DMS53 treated with DMSO at 0.1 percent for 48 hours (cell line): ENCODE measurements at regions not wholly inside any gene's neighbourhood (a gene's known extent, or its start where the extent isn't known, plus 50 kb on each side); places are given as distances from the start of the nearest gene placed in this dataset.

Experiments
- DNase-seq: peaks from one replicate; lab custom pipeline; 2025; ENCODE audit not compliant: unreplicated experiment; lab: John Stamatoyannopoulos, UW

DNA sequence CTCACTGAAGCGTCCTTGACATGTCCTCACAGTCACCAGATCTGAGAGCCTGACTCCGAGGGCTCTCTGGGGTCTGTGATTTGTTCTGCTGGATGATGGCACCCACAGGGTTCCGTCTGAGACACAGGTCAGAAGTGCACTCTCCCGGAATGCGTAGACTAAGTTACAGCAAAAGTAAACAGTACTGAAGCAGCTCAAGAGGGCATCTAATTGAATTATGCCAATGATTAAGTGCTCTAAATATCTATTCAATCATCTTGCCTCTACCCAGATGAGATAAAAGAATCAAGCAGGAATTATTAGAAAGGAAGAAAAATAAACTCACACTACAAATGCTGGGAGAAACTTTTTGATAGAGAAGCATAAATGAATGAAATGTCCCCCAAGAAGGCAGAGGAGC, 544.1 kb downstream of the SOX11 start:
- no peak for DNase-seq

DNA sequence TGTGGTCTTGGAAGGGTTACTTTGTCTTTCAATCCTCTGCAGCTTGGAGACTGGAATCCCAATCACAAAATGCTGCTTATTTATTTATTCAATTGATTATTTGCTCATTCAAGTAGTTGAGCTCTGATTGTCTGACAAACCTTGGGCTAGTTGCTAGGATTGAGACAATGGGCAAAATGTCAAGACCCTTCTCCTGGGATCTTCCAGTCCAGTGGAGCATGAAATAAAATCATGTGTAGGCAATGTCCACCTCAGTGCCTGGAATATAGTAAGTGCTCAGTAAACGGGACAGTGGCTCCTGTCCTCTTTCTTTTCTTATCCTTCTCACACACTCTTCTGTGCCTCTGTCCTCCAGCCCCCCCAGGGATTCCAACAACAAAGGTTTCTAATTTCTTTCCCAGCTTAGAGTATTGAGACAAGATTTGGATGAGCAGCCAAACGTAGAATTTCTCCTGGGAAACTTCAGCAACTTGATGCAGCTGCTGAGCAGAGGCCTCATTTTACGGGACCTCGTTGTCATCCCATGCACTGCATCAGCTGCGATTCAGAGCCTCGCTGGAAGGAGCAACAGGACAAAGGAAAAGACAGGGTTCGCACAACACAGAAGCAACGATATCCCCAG, 545.0 kb downstream of the SOX11 start:
- no peak for DNase-seq

DNA sequence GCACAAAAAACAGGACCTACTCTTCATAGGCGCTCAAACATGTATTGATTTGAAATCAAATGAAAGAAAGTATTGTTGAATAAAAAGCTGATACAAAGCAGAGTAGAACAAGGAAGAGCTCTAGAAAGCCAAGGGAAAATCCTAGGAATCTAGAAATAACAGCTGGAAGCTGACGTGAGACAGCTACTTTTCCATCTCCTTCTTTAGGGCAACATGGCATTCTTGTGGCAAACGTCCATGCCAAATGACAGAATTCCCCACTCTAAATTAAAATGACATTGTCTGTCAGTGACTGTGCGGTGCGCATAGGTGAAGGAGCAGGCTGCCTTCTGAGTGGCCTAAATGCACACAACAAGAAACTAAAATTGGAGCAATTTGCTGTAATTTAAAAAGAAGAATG, 557.4 kb downstream of the SOX11 start:
- DNase-seq = no peak

DNA sequence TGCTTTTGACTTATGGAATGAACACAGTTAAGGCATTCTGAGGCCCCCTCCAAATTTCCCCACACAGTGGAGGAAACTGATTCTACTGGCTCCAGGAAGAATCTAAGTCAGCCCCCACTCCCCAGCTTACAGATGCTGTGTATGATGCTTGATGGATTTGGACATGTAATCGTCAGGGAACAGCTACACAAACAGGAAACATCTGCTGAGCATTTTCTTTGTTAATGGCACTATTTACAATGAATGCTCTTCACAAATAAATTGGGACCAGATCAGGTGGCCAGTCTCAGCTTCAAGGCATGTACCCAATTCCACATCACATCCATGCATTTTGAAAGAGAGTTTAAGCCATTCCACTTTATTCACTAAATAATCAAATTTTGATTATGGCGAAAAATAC, 562.3 kb downstream of the SOX11 start:
- DNase-seq = peak; percentile 22

DNA sequence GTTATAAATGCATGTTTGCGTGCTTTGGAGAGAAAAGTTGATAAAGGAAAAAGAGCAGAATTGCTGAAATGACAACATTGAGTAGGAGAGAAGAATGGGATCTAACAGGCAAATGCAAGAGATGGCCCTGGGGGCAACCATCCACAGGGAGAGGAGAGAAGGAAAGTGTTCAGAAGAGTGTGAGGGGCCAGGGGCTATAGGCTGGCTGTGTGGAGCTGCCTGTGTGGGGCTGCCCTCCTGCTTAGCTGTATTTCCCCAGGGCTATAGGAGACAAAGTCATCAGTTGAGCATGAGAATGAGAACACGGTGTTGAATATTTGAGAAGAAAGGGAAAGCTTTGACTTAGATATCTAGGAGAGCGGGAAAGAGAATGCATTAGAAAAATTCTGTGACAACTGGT, 572.0 kb downstream of the SOX11 start:
- no peak for DNase-seq

DNA sequence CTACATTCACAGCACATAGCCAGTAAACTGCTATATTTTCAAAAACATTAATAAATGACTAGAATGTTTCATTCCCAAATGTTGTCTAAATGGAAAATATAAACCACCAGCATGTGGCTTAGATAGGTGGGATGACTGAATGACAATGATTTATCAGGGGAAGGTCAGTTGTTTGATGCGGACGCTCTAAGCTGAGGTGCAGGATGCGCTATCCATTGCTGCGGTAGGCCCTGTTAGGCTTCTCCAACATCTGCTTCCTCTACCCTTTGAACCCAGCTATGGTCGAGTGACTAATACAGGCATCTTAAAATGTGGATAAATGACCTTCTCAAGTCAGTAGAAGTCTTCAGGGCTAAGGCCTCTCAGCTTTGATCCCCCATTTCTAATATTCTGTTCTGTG, 584.2 kb downstream of the CMPK2 start:
- no peak for DNase-seq

DNA sequence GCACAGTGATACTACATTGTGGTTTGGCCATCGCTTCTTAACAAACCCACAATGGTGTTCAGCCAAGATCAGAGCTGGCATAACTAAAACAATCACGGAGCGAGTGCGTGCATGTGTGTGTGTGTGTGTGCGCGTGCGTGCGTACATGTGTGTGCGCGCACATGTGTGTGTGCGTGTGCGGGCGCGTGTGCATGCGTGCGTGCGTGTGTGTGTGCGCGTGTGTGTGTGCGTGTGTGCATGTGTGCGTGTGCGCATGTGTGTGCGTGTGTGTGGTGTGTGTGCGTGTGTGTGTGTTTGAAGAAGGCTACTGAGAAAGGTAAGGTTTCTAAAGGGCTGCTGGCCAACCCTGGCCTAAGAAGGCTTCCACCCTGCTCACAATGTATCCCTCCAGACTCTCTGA, 582.4 kb downstream of the CMPK2 start:
- no peak for DNase-seq

DNA sequence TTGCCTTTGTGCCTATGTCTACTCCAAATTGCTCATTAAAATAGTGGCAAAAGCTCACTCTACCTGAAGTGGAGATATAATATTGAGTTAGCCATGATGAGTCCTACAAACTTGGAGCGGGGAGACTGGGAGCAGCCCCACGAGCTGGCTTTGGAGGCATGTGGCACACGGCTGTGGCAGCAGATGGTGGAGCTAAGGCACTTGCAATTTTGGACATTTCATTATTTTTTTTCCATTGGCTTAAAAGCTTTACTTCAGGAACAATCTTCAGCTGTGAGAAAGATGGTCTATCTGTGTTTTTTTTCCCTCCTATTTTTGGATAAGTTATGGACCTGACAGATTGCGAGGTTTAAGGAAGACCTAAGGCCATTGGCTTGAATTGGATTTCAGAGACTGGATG, 578.3 kb downstream of the CMPK2 start:
- no peak for DNase-seq

DNA sequence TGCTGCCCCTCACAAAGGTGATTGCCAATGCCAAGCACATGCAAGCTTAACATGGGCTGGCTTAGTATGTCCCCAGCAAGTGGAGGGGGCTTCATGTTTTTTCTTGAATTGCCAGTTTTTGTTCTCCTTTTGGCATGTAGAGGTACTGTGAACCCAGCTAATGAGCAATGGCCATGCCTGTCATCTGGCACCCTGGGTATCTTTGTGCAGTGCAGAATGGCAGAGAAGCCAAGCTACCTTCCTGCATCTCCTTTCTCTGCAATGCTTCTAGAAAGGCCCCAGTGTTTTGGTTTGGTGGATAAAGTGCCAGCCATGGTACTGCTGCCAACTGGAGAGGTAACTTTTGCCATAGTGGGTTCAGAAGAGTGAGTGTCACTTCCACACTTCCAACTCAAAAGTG, 576.9 kb downstream of the CMPK2 start:
- no peak for DNase-seq

DNA sequence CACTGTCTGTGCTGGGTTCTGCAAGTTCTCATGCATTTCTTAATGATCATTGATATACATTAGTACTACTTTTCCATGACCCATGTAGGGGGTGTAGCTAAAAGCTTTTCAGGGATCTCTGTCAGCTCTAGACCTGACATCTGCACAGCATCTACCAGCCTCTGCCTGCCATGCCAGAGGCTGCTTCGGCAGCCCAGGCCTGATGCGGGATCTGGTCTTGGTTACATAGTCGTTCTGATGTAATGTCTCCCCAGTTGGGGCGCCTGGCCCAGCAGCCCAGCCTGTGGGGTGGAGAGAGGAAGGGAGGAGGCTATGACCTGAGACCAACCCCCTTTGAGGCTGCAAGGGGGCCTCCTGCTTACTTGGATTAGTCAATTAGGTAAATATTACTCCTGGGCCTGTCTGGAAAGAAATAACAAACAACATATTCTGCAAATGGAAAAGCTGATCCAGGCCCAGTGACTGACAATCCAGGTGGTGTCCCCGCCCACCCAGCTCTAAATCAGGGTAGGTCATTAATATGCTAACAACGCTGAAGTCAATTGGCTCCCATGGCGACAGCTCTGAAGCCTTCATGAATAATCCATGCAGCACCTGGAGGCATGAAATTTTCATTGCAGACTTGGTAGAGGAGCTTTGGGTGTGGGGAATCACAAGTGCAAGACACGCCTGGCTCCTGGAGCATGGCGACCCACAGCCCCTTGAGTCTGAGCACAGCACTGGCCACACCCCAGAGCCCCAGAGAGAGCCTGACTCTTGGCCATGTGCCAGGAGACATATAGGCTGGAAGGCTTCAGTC, 575.3 kb downstream of the CMPK2 start:
- no peak for DNase-seq

DNA sequence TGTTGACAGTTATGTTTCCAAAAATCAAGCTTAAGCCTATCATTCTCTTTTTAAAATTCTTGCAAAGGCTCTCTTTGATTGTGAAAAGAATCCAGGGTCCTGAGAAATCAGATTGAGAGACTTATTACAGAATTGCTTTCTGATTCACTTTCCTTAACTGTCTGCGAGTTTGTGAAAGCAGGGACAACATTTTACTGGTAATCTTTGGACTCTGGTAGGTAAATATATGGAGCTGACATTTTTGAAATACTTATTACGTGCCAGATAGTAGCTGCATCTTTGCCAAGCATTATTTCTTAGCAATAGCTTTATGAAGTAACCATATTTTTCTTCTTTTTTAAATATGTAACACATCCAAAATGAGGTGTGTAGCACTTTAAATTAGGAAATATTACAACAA, 570.9 kb downstream of the CMPK2 start:
- DNase-seq = no peak

DNA sequence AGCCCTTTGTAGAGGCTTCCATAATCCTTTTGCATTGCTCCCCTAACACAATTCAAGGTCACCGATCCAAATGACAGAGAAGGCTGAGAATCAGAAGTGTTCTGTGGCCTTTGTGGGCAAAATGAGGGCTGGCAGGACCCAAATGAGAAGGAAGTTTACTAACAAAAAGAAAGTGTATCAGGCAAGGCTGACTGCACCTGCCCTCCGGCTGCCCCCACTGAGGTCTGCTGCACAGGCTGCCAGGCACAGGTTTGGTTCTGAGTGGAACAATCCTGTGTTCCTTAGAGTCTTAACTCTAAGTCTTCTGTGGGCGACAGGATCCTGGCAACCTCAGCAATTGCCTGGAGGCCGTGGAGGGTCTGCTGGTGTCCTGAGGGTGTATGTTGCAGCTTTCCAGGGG, 568.5 kb downstream of the CMPK2 start:
- DNase-seq = no peak

DNA sequence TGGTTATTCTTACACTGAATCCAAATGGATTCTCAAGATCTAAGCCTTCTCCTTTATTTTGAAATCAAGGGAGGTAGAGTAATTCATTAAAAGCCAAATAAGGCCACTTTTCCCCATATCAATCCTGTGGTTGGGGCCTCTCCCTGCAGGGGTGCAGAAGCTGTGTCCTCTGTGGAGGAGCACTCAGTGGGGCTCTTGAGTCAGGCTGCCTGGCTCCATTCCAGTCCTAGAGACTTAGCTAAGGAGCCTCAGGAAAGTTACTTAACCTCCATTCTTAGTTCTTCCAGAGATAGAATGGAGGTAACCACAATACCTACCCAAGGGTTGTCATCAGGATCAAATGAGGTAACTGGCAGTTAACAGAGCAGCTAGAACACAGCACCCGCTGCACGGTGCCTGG, 564.3 kb downstream of the CMPK2 start:
- no peak for DNase-seq

DNA sequence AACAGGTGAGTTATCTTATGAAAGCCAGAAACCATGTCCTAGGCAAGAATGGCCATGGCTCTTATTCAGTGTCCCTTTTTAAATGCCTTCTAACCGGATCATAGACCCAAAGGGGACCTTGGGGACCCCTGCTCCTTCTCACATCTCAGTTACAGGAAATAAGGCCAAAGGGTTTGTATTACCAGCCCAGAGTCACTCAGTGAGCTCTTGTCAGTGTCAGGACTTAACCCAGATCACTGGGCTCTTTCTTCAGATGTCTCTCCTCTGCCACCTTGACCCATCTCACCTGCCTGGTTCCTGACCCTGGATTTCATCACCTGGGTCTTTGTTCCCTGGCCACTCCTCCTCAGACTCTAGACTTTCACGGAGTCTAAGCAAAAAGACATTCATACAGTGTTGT, 556.7 kb downstream of the CMPK2 start:
- no peak for DNase-seq

DNA sequence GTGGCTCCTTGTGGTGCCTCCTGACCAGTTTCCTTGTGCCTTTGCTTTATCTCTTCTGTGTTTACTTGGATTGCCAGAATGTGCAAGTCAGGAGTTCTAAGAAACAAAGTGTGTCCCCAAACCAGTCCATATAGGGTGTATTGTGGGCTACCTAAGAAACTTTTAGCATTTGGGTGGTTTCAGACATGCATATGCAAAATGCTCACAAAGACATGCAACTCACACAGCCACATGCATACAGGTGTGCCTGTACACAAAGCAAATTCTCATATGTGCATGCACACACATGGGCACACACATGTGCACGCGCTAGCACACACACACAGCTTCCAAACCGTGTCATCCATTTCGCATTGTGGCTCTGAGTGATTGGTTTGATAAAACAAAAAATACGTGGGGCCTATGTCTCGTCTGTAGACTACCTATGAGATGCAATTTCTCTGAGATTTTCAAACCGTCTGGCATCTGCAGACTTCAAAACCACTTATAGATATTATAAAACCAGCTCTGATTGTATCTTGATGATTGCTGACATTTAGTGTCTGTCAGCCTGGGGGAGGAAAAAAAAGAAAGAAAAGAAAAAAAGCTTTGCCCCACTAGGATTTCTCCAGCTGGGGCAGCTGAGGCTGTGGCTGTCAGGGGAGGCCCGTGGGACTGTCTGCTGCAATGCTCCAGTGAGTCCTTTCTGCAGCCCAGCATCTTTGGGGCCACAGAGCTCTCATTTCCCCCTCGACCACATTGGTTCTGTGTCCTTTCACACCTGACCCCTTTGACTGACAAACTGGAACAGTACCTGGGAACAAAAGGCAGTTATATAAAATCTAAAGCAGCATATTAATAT, 556.1 kb downstream of the CMPK2 start:
- no peak for DNase-seq

DNA sequence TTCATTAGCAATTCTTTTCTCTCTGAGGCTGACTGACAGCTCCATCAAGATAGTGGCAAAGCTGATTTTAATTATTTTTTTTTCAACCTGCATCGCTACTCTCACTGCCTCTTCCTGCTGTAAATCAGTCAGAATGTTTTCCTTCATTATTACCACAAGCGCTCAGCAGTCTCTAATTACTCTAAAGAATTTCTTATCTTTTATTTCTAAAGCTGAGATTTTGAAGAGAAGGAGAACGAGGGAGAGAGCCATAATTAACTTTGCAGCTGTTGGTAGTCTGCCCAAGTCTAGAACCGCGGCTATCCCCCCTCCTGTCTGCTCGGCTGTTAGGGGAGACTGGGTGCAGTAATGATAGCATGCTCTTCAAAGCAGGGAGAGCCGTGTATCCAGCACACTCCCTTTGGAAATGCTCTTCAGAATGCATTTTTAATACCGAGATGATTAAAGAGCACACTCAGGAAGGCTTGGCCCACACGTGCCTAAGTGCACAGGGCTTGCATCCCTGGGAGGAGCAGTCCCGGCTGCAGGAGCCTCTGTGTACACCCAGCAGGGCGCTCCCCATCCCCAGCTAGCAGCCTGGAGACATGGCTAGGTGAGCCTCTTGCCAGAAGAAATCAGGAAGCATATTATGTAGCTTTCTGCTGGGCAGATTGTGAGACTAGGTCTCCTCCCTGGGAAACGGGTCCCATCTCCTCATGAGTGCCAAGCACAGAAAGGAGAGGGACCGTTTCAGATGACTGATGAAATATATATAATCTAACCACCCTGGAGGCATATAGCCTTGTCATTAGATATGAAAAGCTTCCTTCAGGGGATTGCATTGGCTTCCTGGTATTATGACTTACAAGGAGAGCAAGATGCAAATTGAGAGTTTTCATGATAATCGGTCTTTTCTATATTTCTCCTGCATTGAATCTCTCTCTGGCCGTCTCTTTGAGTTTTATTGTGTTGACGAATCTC, 555.2 kb downstream of the CMPK2 start:
- DNase-seq = no peak

DNA sequence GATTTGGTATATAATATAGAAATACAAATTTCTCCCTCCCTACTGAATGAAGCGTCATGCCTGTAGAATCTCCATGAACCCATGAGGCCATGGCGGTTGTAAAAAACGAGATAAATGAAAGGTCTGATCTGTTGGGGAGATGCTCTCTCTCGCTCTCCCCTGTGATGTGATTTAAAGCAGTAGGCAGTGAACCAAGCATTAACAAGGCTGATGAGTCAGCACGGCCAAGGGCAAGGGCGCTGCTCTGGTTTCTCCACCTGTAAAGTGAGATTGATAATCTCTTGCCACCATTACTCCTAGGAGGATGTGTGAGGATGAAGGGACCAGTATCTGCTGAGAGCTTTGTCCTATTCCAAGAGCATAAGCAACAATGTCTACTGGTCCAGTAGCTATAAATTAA, 553.3 kb downstream of the CMPK2 start:
- DNase-seq = no peak

DNA sequence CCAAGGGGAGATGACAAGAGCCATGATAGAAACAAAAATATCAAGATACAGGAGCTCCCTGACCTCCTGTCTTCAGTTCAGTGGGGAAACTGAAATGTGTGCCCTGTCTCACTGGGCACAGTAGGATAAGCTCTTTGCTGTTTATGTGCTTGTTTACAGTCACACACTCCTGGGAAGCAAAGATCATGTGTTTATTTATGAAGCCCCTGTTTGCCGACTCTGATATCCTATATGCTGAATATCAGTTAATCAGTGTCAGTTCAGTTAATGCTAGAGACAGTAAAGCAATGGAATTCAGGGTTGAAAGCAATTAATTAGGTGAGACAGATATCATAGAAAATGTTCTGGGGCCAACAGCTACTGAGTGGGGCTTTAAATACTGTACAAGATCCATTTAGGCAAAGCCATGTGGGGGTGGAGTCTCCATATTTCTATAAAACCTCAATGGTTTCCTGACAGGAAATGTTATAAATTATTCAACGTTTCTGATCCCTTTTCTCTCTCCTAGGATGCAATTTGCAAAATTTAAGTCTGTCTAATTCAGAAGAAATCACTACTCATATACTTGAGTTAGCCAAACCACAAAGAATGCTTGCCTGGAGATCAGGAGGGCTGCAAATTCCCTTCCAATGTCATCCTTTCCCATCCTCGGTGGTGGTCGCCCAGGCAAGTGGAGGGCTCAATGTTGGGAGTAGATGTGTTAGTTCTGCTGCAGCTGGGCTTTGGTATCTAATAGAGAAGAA, 551.3 kb downstream of the CMPK2 start:
- no peak for DNase-seq

DNA sequence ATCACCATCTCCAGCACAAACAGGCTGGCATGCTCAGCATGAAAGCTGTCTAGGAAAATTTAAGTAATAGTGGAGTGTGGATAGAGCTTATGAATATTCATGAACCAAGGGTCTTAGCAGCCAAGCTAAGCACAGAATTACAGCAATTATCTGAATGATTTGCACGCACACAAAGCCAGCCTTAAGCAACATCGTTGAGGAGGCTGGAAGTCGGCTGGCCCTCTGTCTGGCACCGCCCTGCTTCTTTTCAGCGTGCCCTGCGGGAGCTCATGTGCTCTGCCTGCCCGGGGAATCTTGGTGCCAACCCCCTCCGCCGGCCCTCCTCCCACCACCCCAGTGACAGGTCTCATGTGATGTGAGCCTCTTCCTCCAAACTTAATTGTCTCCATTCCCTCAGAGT, 540.1 kb downstream of the CMPK2 start:
- DNase-seq = no peak

DNA sequence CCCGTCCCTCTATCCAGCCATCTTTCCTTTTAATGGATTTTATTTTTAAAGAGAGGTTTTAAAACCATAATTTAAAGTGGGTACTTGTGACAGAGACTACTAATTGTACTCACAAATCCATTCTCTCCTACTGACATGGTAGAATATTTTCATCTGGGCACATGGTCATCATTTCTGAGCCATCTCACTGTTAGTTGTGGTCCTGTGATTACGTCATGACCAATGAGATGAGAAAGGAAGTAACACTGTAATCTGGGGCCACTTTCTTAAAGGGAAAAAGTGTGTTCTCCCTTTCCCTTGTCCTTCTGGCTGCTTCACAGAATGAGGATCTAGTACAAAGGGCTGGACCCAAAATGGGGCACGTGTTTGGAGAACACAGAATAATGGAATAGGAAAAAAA, 538.7 kb downstream of the CMPK2 start:
- no peak for DNase-seq
